A673 (cell line): ENCODE measurements at regions not wholly inside any gene's neighbourhood (a gene's known extent, or its start where the extent isn't known, plus 50 kb on each side); places are given as distances from the start of the nearest gene placed in this dataset.
"Not testable (repeated sequence)": the region's sequence is repeated elsewhere in the genome, so short reads cannot be mapped to it uniquely, and the experiment has no call there.

ENCODE experiments used
- BruUV-seq: library from RNA; stranded (reverse); fragments of 400-500 nt; replicated peaks from 2 replicates; lab custom pipeline; 2021; lab: Mats Ljungman, UMichigan
- CTCF ChIA-PET: fragments of 300-600 bp; sonication (Branson Sonifier 250); formaldehyde crosslinking; loops from one replicate; lab custom pipeline; 2022; ENCODE audit warnings: antibody characterized with exemption; lab: Charles Lee
- POLR2A ChIA-PET: fragments of 300-600 bp; sonication (Branson Sonifier 250); formaldehyde crosslinking; loops from one replicate; lab custom pipeline; 2022; ENCODE audit warnings: antibody characterized with exemption; ENCODE audit not compliant: low non-redundant PET; lab: Charles Lee
- DNase-seq: peaks from one replicate; pipeline ENCODE4 v3.0.0-alpha.2; 2015; ENCODE audit warnings: low spot score
- H3K27ac ChIP-seq: fragments of 200-600 bp; sonication (generic); 2 replicates; pipeline ENCODE4 v1.5.1; 2016; ENCODE audit warnings: mixed run types, low read depth, mild to moderate bottlenecking, mixed read lengths, antibody characterized with exemption, low read length; ENCODE audit not compliant: poor library complexity, severe bottlenecking
- H3K27me3 ChIP-seq: fragments of 200-600 bp; sonication (generic); replicated peaks from 2 replicates; pipeline ENCODE4 v1.6.1; 2017; ENCODE audit warnings: mixed run types, low read depth, mild to moderate bottlenecking, mixed read lengths, antibody characterized with exemption, low read length; ENCODE audit not compliant: insufficient read depth, poor library complexity
- H3K36me3 ChIP-seq: fragments of 200-600 bp; sonication (generic); 2 replicates; pipeline ENCODE4 v1.6.1; 2016; ENCODE audit warnings: mixed run types, mild to moderate bottlenecking, mixed read lengths, antibody characterized with exemption, low read length; ENCODE audit not compliant: insufficient read depth, poor library complexity, severe bottlenecking
- H3K4me1 ChIP-seq: fragments of 200-600 bp; sonication (generic); 2 replicates; pipeline ENCODE4 v1.6.1; 2017; ENCODE audit warnings: mixed run types, mild to moderate bottlenecking, mixed read lengths, antibody characterized with exemption, low read length; ENCODE audit not compliant: insufficient read depth, poor library complexity, severe bottlenecking
- H3K4me3 ChIP-seq: fragments of 200-600 bp; sonication (generic); 2 replicates; pipeline ENCODE4 v1.5.1; 2016; ENCODE audit warnings: low read depth, mixed run types, mild to moderate bottlenecking, mixed read lengths, low read length; ENCODE audit not compliant: poor library complexity, severe bottlenecking
- H3K9me3 ChIP-seq: fragments of 200-600 bp; sonication (generic); 2 replicates; pipeline ENCODE4 v1.6.1; 2016; ENCODE audit warnings: mixed run types, low read depth, mild to moderate bottlenecking, mixed read lengths, antibody characterized with exemption, low read length; ENCODE audit not compliant: poor library complexity, severe bottlenecking
- EZH2 ChIP-seq: fragments of 200-600 bp; sonication (generic); IDR thresholded peaks from 2 replicates; pipeline ENCODE4 v1.6.1; 2017; ENCODE audit warnings: borderline replicate concordance, low read depth, mild to moderate bottlenecking, mixed read lengths, antibody characterized with exemption, low read length; ENCODE audit not compliant: poor library complexity, severe bottlenecking
- intact Hi-C: fragments of 100-400 bp; cut with micrococcal nuclease; formaldehyde crosslinking; loops from one replicate; pipeline ENCODE4 v1.10.0; 2022; ENCODE audit not compliant: unreplicated experiment
- TF ChIP-seq, protein P1 (sequence below): fragments of 300-800, 200-600 bp; sonication (generic); conservative IDR thresholded peaks from 2 replicates; pipeline ENCODE4 v1.5.1; 2017; ENCODE audit warnings: low read depth, mild to moderate bottlenecking, antibody characterized with exemption, low read length, moderate library complexity, mixed read lengths

DNA sequence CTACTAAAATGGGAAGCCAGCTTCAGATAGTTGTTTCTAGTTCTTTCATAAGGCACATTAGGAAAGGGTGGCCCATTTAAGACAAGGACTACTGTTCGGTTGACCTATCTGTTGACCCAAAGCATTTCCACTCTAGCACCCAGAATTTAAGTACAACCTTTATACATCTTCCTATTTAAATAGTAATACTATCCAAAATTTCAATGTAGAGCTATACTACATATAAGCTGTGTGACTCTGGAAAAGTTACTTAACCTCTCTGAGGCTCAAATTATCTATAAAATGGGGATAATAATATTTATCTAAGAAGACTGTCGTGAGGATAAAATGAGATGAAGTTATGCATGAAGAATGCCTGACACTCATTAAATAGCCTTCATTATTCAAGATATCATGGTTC, 82.0 kb upstream of the TMEM164 start:
- BruUV-seq = no TSS peak
- ChIA-PET POLR2A (no interaction called here), CTCF (interaction anchor here (1.2 kb wide), 1 partner anchor 9 kb away, joined by 3 read pairs; no protein-coding TSS in a partner anchor)
- intact Hi-C loops = no loop called here
- H3K4me3 ChIP-seq = no peak overlapping the region
- no peaks in the 10 kb centered on the region for H3K4me1 ChIP-seq
- H3K27ac ChIP-seq = no peak overlapping the region
- H3K27me3 ChIP-seq = no peaks in the 10 kb centered on the region
- H3K9me3 ChIP-seq = no peaks in the 10 kb centered on the region
- no peaks in the 10 kb centered on the region for H3K36me3 ChIP-seq
- no peak for TF ChIP-seq EZH2
- TF ChIP-seq, protein P1, sequence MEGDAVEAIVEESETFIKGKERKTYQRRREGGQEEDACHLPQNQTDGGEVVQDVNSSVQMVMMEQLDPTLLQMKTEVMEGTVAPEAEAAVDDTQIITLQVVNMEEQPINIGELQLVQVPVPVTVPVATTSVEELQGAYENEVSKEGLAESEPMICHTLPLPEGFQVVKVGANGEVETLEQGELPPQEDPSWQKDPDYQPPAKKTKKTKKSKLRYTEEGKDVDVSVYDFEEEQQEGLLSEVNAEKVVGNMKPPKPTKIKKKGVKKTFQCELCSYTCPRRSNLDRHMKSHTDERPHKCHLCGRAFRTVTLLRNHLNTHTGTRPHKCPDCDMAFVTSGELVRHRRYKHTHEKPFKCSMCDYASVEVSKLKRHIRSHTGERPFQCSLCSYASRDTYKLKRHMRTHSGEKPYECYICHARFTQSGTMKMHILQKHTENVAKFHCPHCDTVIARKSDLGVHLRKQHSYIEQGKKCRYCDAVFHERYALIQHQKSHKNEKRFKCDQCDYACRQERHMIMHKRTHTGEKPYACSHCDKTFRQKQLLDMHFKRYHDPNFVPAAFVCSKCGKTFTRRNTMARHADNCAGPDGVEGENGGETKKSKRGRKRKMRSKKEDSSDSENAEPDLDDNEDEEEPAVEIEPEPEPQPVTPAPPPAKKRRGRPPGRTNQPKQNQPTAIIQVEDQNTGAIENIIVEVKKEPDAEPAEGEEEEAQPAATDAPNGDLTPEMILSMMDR = no peak
- no peak for DNase-seq

DNA sequence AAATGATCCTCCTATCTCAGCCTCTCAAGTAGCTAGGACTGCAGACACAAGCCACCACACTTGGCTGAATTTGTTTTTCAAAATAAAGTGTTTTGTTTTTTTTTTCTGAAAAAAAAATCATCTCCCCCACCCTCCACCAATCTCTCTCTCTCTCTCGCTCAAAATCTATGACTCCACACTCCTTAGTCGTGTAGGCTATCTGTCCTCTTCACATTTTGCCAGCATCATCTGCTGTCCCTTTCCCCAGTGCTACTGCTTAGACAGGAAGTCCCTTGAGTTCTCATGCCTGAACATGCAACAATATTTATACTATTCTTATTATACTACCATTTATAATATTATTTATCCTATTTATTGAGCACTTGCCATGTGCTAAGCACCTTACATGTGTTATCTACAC, 80.7 kb upstream of the TMEM164 start:
- intact Hi-C loops = no loop called here
- CTCF ChIA-PET = no interaction called here
- H3K36me3 ChIP-seq = no peaks in the 10 kb centered on the region
- DNase-seq = no peak
- TF ChIP-seq, protein P1 = no peak
- no peak for TF ChIP-seq EZH2
- H3K9me3 ChIP-seq = no peaks in the 10 kb centered on the region
- no TSS peak for BruUV-seq
- no peaks in the 10 kb centered on the region for H3K27me3 ChIP-seq
- no peak overlapping the region for H3K27ac ChIP-seq
- POLR2A ChIA-PET = no interaction called here
- no peak overlapping the region for H3K4me3 ChIP-seq
- no peaks in the 10 kb centered on the region for H3K4me1 ChIP-seq

DNA sequence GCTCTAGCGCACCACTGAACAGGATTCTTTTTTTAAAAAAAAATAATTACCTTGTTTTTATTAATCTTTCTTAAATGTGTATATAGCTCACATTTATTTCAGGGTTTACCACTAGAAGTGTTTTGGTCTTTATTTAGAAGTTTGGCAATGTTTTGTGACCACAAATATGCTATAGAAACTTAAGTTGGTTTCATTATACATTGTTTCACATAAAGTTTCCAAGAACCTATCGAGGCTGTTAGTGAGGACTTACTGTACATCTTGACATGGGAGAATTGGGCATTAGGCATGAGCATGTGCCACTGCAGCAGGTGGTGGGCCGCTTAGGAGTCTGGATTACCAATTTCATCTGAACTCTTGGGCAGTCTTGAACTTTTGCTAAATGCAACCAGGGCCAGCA, 77.9 kb upstream of the TMEM164 start:
- POLR2A ChIA-PET, H3K27ac ChIP-seq, H3K27me3 ChIP-seq, BruUV-seq, CTCF ChIA-PET, intact Hi-C loops, H3K4me3 ChIP-seq, H3K4me1 ChIP-seq, H3K36me3 ChIP-seq, DNase-seq, H3K9me3 ChIP-seq: not testable (repeated sequence)

DNA sequence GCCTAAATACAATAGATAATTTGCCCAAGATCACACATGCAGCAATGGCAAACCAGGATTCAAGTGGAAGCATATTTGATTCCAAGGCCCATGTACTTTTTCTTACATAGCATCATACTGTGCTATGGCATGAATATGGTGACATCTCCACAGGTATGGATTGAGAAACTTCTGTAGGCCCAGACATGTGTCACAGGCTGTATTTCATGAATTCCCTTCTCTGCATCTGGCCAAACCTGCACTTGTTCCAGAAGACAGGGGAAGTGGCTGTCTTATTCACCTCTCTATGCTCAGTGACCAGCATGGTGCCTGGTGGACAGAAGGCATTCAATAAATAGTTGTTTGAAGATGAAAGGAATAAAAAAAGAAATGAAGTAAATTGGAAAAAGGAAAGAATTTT, 77.3 kb upstream of the TMEM164 start:
- H3K27ac ChIP-seq = no peak overlapping the region
- intact Hi-C loops = no loop called here
- TF ChIP-seq EZH2 = no peak
- TF ChIP-seq, protein P1 = no peak
- H3K9me3 ChIP-seq = no peaks in the 10 kb centered on the region
- H3K36me3 ChIP-seq = no peaks in the 10 kb centered on the region
- no peaks in the 10 kb centered on the region for H3K4me1 ChIP-seq
- no peak overlapping the region for H3K4me3 ChIP-seq
- no peak for DNase-seq
- POLR2A ChIA-PET = no interaction called here
- BruUV-seq = no TSS peak
- CTCF ChIA-PET = no interaction called here
- no peaks in the 10 kb centered on the region for H3K27me3 ChIP-seq
